ENCODE measurements at regions not wholly inside any gene's neighbourhood (a gene's known extent, or its start where the extent isn't known, plus 50 kb on each side); places are given as distances from the start of the nearest gene placed in this dataset.
"Not testable (repeated sequence)": the region's sequence is repeated elsewhere in the genome, so short reads cannot be mapped to it uniquely, and the experiment has no call there.

DNA sequence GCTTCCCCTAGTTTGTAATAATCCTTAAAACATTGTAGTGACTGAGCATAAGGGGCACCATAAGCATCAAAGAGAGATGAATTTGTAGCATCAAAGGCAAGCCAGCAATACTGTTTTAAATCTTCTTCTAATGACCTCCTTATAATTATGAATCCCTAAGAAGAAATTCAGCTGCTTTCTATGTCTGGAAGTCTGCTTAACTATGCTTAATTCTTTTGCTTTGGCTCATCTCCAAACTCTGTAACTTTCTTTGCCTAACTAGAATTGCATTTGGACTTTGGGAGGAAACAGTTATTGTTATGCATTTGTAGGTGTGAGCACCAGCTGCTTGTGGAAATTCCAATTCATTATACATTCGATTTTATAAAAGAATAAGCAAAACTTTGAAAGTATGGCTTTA, 117.7 kb upstream of the SPATA16 start:
- Mint-ChIP-seq H3K4me3 (no peak overlapping the region), H3K9me3 (no peaks in the 10 kb centered on the region)

DNA sequence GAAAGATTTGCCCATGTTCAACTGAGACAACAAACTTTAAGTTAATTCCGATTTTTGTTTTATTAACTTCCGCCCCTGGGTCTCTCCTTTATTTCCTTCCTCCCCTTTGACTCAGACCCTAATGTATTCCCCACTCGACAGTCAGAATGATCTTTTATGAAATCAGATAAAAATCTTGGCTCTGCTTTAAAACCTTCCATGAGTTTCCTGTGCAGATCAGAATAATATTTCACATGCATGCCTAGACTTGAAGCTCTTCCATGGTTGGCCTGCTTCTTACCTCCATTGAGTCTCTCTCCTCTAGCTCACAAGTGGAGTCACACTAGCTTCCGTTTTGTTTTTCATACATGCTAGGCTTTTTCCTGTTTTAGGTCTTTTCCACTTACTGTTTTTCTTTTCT, 116.8 kb upstream of the SPATA16 start:
- DNase-seq (no peak), ATAC-seq (ENCODE audit: low read depth) (no peak)
- POLR2A ChIA-PET = no interaction called here
- Mint-ChIP-seq H3K36me3 (no peaks in the 10 kb centered on the region), H3K4me1 (no peaks in the 10 kb centered on the region), H3K27ac (no peak overlapping the region), H3K4me3 (no peak overlapping the region), H3K27me3 (no peaks in the 10 kb centered on the region), H3K9me3 (no peaks in the 10 kb centered on the region)

More for the DNA sequence above, 117.7 kb upstream of the SPATA16 start:
- DNase-seq (no peak), ATAC-seq (ENCODE audit: low read depth) (no peak)
- H3K27ac Mint-ChIP-seq = no peak overlapping the region
- POLR2A ChIA-PET = no interaction called here
- H3K4me1 Mint-ChIP-seq = no peaks in the 10 kb centered on the region
- no peaks in the 10 kb centered on the region for H3K27me3 Mint-ChIP-seq
- H3K36me3 Mint-ChIP-seq = no peaks in the 10 kb centered on the region

DNA sequence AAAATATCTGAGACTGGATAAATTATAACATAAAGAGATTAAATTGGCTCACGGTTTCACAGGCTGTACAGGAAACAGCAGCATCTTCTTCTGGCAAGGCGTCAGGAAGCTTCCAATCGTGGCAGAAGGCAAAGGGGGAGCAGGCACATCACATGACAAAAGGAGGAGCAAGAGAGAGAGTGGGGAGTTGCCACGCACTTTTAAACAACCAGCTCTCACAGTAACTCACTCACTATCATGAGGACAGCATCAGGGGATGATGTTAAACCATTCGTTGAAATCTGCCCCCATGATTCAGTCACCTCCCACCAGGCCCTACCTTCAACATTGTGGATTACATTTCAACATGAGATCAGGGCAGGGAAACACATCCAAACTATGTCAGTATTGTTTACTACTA, 114.5 kb upstream of the SPATA16 start:
- ATAC-seq (ENCODE audit: low read depth) (no peak), DNase-seq (no peak)
- no peaks in the 10 kb centered on the region for H3K4me1 Mint-ChIP-seq
- H3K9me3 Mint-ChIP-seq = no peaks in the 10 kb centered on the region
- H3K4me3 Mint-ChIP-seq = no peak overlapping the region
- H3K27me3 Mint-ChIP-seq = no peaks in the 10 kb centered on the region
- no peak overlapping the region for H3K27ac Mint-ChIP-seq
- POLR2A ChIA-PET = no interaction called here
- H3K36me3 Mint-ChIP-seq = no peaks in the 10 kb centered on the region

DNA sequence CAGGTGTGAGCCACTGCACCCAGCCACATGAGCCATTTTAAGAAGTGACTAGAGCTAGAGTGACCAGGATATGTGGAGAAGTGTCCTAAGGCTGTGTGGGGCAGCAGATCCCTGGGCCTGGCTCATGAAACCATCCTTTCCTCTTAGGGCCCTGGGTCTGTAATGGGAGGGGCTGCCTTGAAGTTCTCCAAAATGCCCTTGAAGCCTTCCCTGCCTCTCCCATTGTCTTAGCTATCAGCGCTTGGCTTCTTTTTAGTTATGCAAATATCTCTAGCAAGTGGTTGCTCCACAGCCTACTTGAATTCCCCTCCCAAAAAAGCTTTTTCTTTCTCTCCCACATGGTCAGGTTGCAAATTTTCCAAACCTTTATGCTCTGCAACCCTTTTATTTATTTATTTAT, 112.4 kb upstream of the SPATA16 start:
- no peaks in the 10 kb centered on the region for H3K9me3 Mint-ChIP-seq
- no peaks in the 10 kb centered on the region for H3K27me3 Mint-ChIP-seq
- POLR2A ChIA-PET = interaction anchor here (0.6 kb wide), 1 partner anchor 565 kb away, joined by 6 read pairs; no protein-coding TSS in a partner anchor
- no peaks in the 10 kb centered on the region for H3K4me1 Mint-ChIP-seq
- H3K36me3 Mint-ChIP-seq = no peaks in the 10 kb centered on the region
- no peak overlapping the region for H3K4me3 Mint-ChIP-seq
- no peak overlapping the region for H3K27ac Mint-ChIP-seq
- no peak for DNase-seq
- no peak for ATAC-seq (ENCODE audit: low read depth)

DNA sequence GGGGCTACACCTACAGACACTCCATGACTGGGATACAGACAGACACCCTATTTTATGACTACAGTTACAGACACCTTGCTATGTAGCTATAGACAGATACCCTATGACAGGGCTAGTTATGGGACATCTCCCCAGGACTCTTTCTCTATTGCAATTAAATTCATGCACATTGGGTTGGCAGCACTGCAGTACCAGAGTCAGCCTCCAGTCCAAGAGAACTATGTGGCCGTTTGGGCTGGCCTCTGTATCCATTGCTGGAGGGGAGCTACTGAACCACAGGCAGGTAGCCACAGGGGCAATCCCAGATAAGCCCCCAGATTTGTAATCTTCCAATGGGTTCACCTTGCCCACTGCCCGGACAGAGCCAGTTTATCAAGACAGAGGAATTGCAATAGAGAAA, 108.4 kb upstream of the SPATA16 start:
- no peak overlapping the region for H3K27ac Mint-ChIP-seq
- POLR2A ChIA-PET = no interaction called here
- no peaks in the 10 kb centered on the region for H3K27me3 Mint-ChIP-seq
- ATAC-seq (ENCODE audit: low read depth) (no peak), DNase-seq (no peak)
- H3K4me3 Mint-ChIP-seq = no peak overlapping the region
- no peaks in the 10 kb centered on the region for H3K36me3 Mint-ChIP-seq
- no peaks in the 10 kb centered on the region for H3K4me1 Mint-ChIP-seq
- no peaks in the 10 kb centered on the region for H3K9me3 Mint-ChIP-seq

DNA sequence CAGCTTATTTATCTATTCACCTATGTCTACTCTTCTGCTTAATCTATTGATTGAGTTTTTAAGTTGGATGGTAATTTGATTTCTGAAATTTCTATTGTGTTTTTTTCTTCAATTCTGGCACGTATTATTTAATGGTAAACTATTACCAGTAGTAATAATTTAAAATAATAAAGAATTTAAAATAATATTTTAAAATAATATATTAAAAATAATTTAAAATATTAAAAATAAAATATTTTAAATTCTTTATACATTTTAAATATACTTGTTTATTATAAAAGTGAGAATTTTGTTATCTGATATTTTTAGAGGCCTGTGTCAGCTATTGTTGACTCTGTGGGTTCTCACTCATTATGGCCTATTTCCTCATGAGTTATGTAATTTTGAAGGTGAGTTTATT, 100.7 kb upstream of the SPATA16 start:
- DNase-seq = no peak
- no peak for ATAC-seq (ENCODE audit: low read depth)
- no peak overlapping the region for H3K4me3 Mint-ChIP-seq
- H3K9me3 Mint-ChIP-seq = no peaks in the 10 kb centered on the region
- no peaks in the 10 kb centered on the region for H3K27me3 Mint-ChIP-seq
- POLR2A ChIA-PET = interaction anchor here (0.7 kb wide), 1 partner anchor 485 kb away, joined by 3 read pairs; no protein-coding TSS in a partner anchor
- H3K4me1 Mint-ChIP-seq = peaks cover 1% of the 10 kb centered on the region
- H3K27ac Mint-ChIP-seq = no peak overlapping the region
- no peaks in the 10 kb centered on the region for H3K36me3 Mint-ChIP-seq

DNA sequence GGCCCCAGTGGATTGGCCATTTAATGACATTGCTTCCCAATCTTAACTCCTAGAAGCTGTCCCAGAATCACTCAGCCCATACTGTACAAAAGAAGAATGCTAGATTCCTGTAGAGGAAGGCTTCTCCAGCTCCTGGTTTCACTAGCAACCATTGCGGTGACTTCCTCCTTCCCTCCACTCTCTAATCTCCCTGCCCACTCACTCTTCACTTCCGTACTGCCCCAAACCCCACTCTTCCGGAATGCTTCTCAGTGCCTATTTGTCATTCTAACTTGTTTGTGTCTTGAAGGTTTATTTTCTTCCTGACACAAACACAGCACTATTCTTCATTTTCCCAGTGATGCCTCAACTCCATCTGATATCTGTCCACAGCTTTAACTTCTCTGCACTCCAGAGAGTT, 97.1 kb upstream of the SPATA16 start:
- POLR2A ChIA-PET = no interaction called here
- Mint-ChIP-seq H3K9me3 (no peaks in the 10 kb centered on the region), H3K4me1 (peaks cover 1% of the 10 kb centered on the region), H3K27ac (no peak overlapping the region), H3K4me3 (no peak overlapping the region), H3K27me3 (no peaks in the 10 kb centered on the region), H3K36me3 (no peaks in the 10 kb centered on the region)
- DNase-seq (no peak), ATAC-seq (ENCODE audit: low read depth) (no peak)

DNA sequence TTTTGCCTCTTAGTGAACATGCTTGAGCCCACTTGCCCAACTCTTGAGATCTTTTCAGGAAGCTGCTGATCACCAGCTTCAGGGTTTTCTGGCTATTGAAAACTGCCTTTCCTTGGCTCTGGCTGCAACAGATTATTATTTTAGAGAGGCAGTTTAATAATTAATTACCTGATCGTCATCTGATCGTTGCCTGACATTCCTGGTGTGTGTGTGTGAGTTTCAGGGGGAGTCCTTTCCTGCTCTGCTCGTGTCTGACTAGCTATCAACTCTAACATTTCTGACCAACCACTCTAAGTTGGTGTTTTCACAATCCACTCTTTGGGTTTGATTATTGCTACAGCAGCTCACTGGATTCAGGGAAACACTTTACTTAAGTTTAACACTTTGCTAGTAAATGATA, 84.3 kb upstream of the SPATA16 start:
- no peaks in the 10 kb centered on the region for H3K27me3 Mint-ChIP-seq
- no peak for DNase-seq
- no peak overlapping the region for H3K4me3 Mint-ChIP-seq
- no peak for ATAC-seq (ENCODE audit: low read depth)
- no peak overlapping the region for H3K27ac Mint-ChIP-seq
- no peaks in the 10 kb centered on the region for H3K9me3 Mint-ChIP-seq
- no peaks in the 10 kb centered on the region for H3K4me1 Mint-ChIP-seq
- H3K36me3 Mint-ChIP-seq = no peaks in the 10 kb centered on the region
- POLR2A ChIA-PET = no interaction called here

DNA sequence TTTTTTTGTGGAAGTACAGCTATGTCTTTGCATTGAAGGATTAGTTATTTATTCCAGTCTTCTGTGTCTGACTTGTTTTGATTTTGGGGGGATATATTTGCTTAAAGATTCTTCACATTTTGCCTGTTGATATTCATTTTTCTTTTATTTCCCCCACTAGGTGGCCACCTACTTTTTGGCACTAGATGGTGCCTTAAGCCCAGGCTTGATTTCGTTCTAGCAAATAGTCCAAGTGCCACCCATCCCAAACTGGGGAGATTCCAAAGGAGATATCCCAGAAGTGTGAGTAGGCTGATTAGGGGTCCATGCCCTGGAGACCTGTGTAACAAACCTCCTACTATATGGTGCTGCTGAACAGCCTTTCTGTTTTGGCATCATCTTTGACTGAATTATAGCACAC, 80.0 kb upstream of the SPATA16 start:
- Mint-ChIP-seq H3K27me3 (no peaks in the 10 kb centered on the region), H3K27ac (no peak overlapping the region), H3K9me3 (peaks cover 1% of the 10 kb centered on the region), H3K36me3 (no peaks in the 10 kb centered on the region), H3K4me1 (no peaks in the 10 kb centered on the region), H3K4me3 (no peak overlapping the region)
- ATAC-seq (ENCODE audit: low read depth) (no peak), DNase-seq (no peak)
- POLR2A ChIA-PET = no interaction called here

DNA sequence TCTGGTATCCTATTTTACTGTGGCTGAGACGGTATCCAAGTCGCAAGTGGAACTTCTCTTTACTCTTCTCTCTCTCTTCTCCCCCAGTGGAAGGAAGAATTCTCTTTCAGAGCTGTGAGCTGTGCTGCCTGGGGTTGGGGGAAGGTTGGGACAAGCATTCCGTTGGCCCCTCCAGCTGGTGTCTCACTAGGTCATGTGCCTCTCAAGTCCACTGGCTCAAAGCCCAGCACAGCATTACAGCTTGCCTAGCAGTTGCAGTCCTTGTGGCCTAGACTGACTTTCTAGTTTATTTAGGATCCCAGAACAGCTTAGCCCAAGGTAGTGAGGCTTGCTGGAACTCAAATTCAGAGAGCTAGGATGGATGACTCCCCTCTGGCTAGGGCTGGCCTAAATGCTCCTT, 76.1 kb upstream of the SPATA16 start:
- no peak overlapping the region for H3K27ac Mint-ChIP-seq
- H3K27me3 Mint-ChIP-seq = no peaks in the 10 kb centered on the region
- H3K4me3 Mint-ChIP-seq = no peak overlapping the region
- H3K36me3 Mint-ChIP-seq = no peaks in the 10 kb centered on the region
- H3K9me3 Mint-ChIP-seq = peaks cover 1% of the 10 kb centered on the region
- no peaks in the 10 kb centered on the region for H3K4me1 Mint-ChIP-seq
- POLR2A ChIA-PET = no interaction called here
- DNase-seq = no peak
- no peak for ATAC-seq (ENCODE audit: low read depth)

DNA sequence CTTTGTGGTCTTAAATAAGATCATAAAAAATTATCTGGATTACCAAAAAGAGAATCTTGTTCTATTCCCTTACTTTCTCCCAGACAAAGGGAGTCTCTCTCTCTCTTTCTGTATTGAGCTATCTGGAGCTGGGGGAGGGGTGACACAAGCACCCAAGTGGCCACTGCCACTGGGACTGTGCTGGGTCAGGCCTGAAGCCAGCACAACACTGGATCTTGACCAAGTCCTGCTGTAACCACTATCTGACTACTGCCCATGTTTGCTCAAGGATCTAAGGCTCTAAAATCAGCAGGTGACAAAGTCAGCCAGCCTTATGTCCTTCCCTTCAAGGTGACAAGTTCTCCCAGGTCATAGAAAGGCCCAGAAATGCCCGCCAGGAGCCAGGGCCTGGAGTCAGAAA, 75.0 kb upstream of the SPATA16 start:
- Mint-ChIP-seq H3K27ac (no peak overlapping the region), H3K9me3 (peaks cover 1% of the 10 kb centered on the region), H3K4me3 (no peak overlapping the region), H3K4me1 (no peaks in the 10 kb centered on the region), H3K36me3 (no peaks in the 10 kb centered on the region), H3K27me3 (no peaks in the 10 kb centered on the region)
- ATAC-seq (ENCODE audit: low read depth) = no peak
- no peak for DNase-seq
- POLR2A ChIA-PET = no interaction called here

DNA sequence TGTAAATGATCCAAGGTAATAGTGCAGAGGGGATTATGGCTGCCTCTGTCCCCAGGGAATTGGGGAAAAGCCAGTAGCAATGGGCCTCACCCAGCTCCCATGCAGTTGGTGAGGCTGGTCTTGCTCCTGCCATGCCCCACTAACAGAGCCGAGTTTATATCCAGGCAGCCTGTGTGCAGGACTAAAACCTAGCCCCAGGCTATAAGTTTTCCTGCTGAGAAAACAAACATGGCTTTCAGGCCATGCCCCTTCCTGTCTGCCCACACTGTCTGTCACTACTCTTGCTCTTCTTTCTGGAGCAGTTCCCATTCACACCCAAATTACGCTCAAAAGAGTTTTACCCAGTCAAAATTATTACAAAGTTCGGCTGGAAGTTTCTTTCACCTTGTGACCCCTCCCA, 73.5 kb upstream of the SPATA16 start:
- DNase-seq (no peak), ATAC-seq (ENCODE audit: low read depth) (no peak)
- POLR2A ChIA-PET = no interaction called here
- Mint-ChIP-seq H3K36me3 (no peaks in the 10 kb centered on the region), H3K27ac (no peak overlapping the region), H3K4me1 (no peaks in the 10 kb centered on the region), H3K9me3 (peaks cover 1% of the 10 kb centered on the region), H3K27me3 (no peaks in the 10 kb centered on the region), H3K4me3 (no peak overlapping the region)

DNA sequence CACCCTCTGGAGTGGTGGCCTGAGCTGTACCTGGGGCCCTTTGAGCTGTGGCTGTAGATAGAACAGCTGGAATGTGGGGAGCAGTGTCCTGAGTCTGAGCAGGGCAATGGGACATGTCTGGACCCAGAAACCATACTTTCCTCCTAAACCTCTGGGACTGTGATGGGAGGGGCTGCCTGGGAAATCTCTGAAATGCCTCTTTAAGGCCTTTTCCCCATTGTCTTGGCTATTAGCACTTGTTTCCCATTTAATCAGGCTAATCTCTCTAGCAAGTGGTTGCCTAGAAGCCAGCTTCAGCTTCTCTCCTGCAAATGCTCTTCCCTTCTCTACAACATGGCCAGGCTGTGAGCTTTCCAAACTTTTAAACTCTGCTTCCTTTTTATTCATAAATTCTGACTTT, 58.5 kb upstream of the SPATA16 start:
- Mint-ChIP-seq H3K4me1 (no peaks in the 10 kb centered on the region), H3K36me3 (no peaks in the 10 kb centered on the region), H3K27me3 (no peaks in the 10 kb centered on the region), H3K27ac (no peak overlapping the region), H3K4me3 (no peak overlapping the region), H3K9me3 (no peaks in the 10 kb centered on the region)
- ATAC-seq (ENCODE audit: low read depth) (no peak), DNase-seq (no peak)
- POLR2A ChIA-PET = no interaction called here

DNA sequence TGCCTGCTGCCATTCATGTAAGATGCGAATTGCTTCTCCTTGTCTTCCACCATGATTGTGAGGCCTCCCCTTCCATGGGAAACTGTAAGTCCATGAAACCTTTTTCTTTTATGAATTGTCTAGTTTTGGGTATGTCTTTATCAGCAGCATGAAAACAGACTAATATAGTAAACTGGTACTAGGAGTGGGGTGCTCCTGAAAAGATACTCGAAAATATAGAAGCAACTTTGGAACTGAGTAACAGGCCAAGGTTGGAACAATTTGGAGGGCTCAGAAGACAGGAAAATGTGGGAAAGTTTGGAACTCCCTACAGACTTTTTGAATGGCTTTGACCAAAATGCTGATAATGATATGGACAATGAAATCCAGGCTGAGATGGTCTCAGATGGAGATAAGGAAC, 53.8 kb upstream of the SPATA16 start:
- POLR2A ChIA-PET; H3K27ac Mint-ChIP-seq; H3K9me3 Mint-ChIP-seq; H3K27me3 Mint-ChIP-seq; ATAC-seq (ENCODE audit: low read depth); H3K36me3 Mint-ChIP-seq; DNase-seq; H3K4me1 Mint-ChIP-seq; H3K4me3 Mint-ChIP-seq: not testable (repeated sequence)

DNA sequence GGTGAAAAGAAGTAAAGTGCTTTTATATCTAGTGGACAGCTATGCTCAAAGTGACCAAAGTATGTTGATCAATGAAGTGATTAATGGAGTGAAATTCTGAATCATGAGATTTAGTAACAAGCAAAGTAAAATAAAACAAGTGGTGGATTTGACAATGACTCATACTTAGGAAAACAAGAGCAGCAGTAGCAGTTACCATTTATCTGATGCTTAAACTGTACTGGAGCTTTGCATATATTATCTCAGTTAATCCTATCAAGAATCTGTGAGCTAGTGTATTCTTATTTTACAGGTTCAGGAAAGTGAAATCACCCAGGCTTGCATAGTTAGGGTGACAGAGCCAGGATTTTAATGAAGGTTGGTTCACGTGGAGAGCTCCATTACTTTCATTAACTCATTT, 50.6 kb upstream of the SPATA16 start:
- no peak overlapping the region for H3K4me3 Mint-ChIP-seq
- H3K36me3 Mint-ChIP-seq = no peaks in the 10 kb centered on the region
- no peaks in the 10 kb centered on the region for H3K4me1 Mint-ChIP-seq
- no peaks in the 10 kb centered on the region for H3K27me3 Mint-ChIP-seq
- H3K9me3 Mint-ChIP-seq = peaks cover 1% of the 10 kb centered on the region
- ATAC-seq (ENCODE audit: low read depth) = no peak
- POLR2A ChIA-PET = no interaction called here
- DNase-seq = no peak
- H3K27ac Mint-ChIP-seq = no peak overlapping the region
